ENCODE measurements at regions not wholly inside any gene's neighbourhood (a gene's known extent, or its start where the extent isn't known, plus 50 kb on each side); places are given as distances from the start of the nearest gene placed in this dataset.

DNA sequence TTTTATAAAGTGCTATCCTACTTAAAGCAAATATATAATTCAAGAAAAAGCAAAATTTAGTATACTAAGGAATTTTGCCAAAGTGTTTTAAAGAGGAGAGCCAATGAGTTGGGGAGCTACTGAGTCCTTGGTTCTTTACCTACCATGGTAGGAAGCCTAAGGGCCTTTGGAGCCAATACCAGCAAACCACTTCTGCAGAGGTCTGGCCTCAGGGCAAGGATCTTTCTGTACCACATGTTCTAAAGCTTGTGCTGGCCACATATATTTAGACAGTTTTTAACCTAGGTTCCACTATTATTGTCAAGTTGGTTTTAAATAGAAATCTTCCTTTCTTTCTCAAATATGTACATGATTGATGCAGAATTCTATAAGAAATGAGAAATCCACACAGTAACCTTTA lies 172.3 kb upstream of the NREP start:
- no peak for TF ChIP-seq CTCF (conservative IDR thresholded peaks at IDR 0.05; ENCODE audit: low read length)
- no peak for TF ChIP-seq EZH2phosphoT487 (IDR thresholded peaks at IDR 0.05; ENCODE audit: borderline replicate concordance, low read depth, low read length)
